H1 (cell line): ENCODE measurements at regions not wholly inside any gene's neighbourhood (a gene's known extent, or its start where the extent isn't known, plus 50 kb on each side); places are given as distances from the start of the nearest gene placed in this dataset.
A peak's percentile ranks its signal among the peaks of the same experiment; 100 is the strongest.

Experiments used
- CTCF ChIA-PET: fragments of 300-600 bp; sonication (Branson Sonifier 250); formaldehyde crosslinking; loops from one replicate; lab custom pipeline; 2021; ENCODE audit not compliant: partially characterized antibody; lab: Charles Lee
- POLR2A ChIA-PET: fragments of 300-600 bp; sonication (Branson Sonifier 250); formaldehyde crosslinking; loops from one replicate; lab custom pipeline; 2021; ENCODE audit warnings: inconsistent platforms; ENCODE audit not compliant: partially characterized antibody; lab: Charles Lee
- DNase-seq, 2 experiments: peaks; one replicate each; pipeline versions ENCODE4 v3.0.0 to v3.0.0-alpha.2; 2010 to 2022; ENCODE audit warnings: low spot score in 2 of 2, low read depth in 1 of 2, mixed read lengths in 1 of 2
- FAIRE-seq: peaks from 2 replicates; lab custom pipeline; 2011; peaks lifted over from hg19 to GRCh38; lab: Jason Lieb, UNC
- H2AFZ ChIP-seq: 2 replicates; pipeline ENCODE4 v1.8.1; 2012; ENCODE audit warnings: low read length, inconsistent platforms
- H2AK5ac ChIP-seq: 2 replicates; pipeline ENCODE4 v1.6.1; 2013; ENCODE audit warnings: low read depth, low read length
- H2BK120ac ChIP-seq: replicated peaks from 2 replicates; pipeline ENCODE3; 2013; ENCODE audit warnings: low read depth, low read length, inconsistent platforms
- H2BK12ac ChIP-seq: 2 replicates; pipeline ENCODE4 v1.6.1; 2013; ENCODE audit warnings: low read depth, low read length
- H2BK15ac ChIP-seq: 2 replicates; pipeline ENCODE4 v1.6.1; 2013; ENCODE audit warnings: low read length
- H2BK20ac ChIP-seq: 2 replicates; pipeline ENCODE4 v1.6.1; 2013; ENCODE audit warnings: low read length
- H2BK5ac ChIP-seq: 2 replicates; pipeline ENCODE4 v1.6.1; 2013; ENCODE audit warnings: low read depth, low read length
- H3K14ac ChIP-seq: 2 replicates; pipeline ENCODE4 v1.6.1; 2013; ENCODE audit warnings: inconsistent platforms; ENCODE audit not compliant: insufficient read length
- H3K18ac ChIP-seq: 2 replicates; pipeline ENCODE4 v1.6.1; 2013; ENCODE audit warnings: low read length; ENCODE audit errors: extremely low read depth
- H3K23ac ChIP-seq: 2 replicates; pipeline ENCODE4 v1.6.1; 2013; ENCODE audit warnings: inconsistent platforms; ENCODE audit not compliant: insufficient read length
- H3K23me2 ChIP-seq: 2 replicates; pipeline ENCODE4 v1.6.1; 2013; ENCODE audit warnings: low read depth, low read length
- H3K27ac ChIP-seq: 2 replicates; pipeline ENCODE4 v1.6.1; 2011; ENCODE audit warnings: low read depth, low read length, inconsistent platforms
- H3K27me3 ChIP-seq, 4 experiments: replicated peaks in 1 of 4; 1 replicate in 1 of 4; 2 replicates in 3 of 4; pipeline versions ENCODE4 v1.6.1 to v1.8.1; 2011 to 2013; ENCODE audit warnings: low read length in 3 of 4, mild to moderate bottlenecking in 3 of 4, inconsistent platforms in 2 of 4, mixed read lengths in 2 of 4, moderate library complexity in 1 of 4; ENCODE audit not compliant: control insufficient read depth in 3 of 4, insufficient read depth in 3 of 4; ENCODE audit errors: extremely low read depth in 1 of 4
- H3K36me3 ChIP-seq, 4 experiments: 2 replicates each; pipeline versions ENCODE4 v1.6.1 to v1.8.1; 2011 to 2013; ENCODE audit warnings: mild to moderate bottlenecking in 4 of 4, low read length in 3 of 4, moderate library complexity in 2 of 4, control low read depth in 1 of 4, inconsistent platforms in 1 of 4; ENCODE audit not compliant: insufficient read depth in 4 of 4, control insufficient read depth in 2 of 4
- H3K4ac ChIP-seq: replicated peaks from 2 replicates; pipeline ENCODE3; 2013; ENCODE audit warnings: low read length, low read depth, mixed read lengths, inconsistent platforms; ENCODE audit not compliant: insufficient read length
- H3K4me1 ChIP-seq, 4 experiments: replicated peaks in 1 of 4; 1 replicate in 1 of 4; 2 replicates in 3 of 4; pipeline versions ENCODE4 v1.6.1 to v1.8.1; 2011 to 2013; ENCODE audit warnings: low read length in 3 of 4, inconsistent platforms in 2 of 4, mixed read lengths in 1 of 4; ENCODE audit not compliant: insufficient read depth in 4 of 4, control insufficient read depth in 3 of 4
- H3K4me2 ChIP-seq, 2 experiments: 2 replicates each; pipeline versions ENCODE4 v1.6.1 to v1.8.1; 2011 to 2013; ENCODE audit warnings: low read depth in 2 of 2, low read length in 2 of 2, control low read depth in 1 of 2, inconsistent platforms in 1 of 2, mild to moderate bottlenecking in 1 of 2; ENCODE audit not compliant: insufficient read depth in 1 of 2
- H3K4me3 ChIP-seq, 4 experiments: fragments of 200-600, 300-600 bp in 1 of 4; sonication (generic), shearing (Covaris generic), sonication (Bioruptor Twin) in 1 of 4; 2 replicates each; pipeline versions ENCODE4 v1.5.1 to v1.8.1; 2011 to 2016; ENCODE audit warnings: low read length in 4 of 4, low read depth in 3 of 4, control low read depth in 2 of 4, inconsistent platforms in 2 of 4, mild to moderate bottlenecking in 2 of 4, mixed read lengths in 1 of 4, moderate library complexity in 1 of 4; ENCODE audit not compliant: insufficient read depth in 2 of 4; ENCODE audit errors: extremely low read depth in 1 of 4
- H3K56ac ChIP-seq: replicated peaks from 2 replicates; pipeline ENCODE3; 2013; ENCODE audit warnings: low read depth, mild to moderate bottlenecking, mixed read lengths, low read length, inconsistent platforms; ENCODE audit not compliant: insufficient read length
- H3K79me1 ChIP-seq: 2 replicates; pipeline ENCODE4 v1.6.1; 2013; ENCODE audit warnings: low read depth, low read length, control low read depth
- H3K79me2 ChIP-seq, 2 experiments: 2 replicates each; pipeline versions ENCODE4 v1.6.1 to v1.8.1; 2012 to 2013; ENCODE audit warnings: low read length in 2 of 2, mild to moderate bottlenecking in 2 of 2, inconsistent platforms in 1 of 2; ENCODE audit not compliant: insufficient read depth in 2 of 2, control insufficient read depth in 1 of 2
- H3K9ac ChIP-seq, 4 experiments: replicated peaks in 1 of 4; 1 replicate in 1 of 4; 2 replicates in 3 of 4; pipeline versions ENCODE4 v1.6.1 to v1.8.1; 2011 to 2013; ENCODE audit warnings: low read depth in 3 of 4, low read length in 3 of 4, control low read depth in 2 of 4, mild to moderate bottlenecking in 2 of 4, moderate library complexity in 2 of 4, inconsistent platforms in 1 of 4; ENCODE audit errors: extremely low read depth in 1 of 4
- H3K9me3 ChIP-seq, 2 experiments: 2 replicates each; pipeline versions ENCODE4 v1.6.1 to v1.8.1; 2012 to 2013; ENCODE audit warnings: mild to moderate bottlenecking in 2 of 2, moderate library complexity in 2 of 2, control low read depth in 1 of 2, inconsistent platforms in 1 of 2, low read depth in 1 of 2, low read length in 1 of 2, mixed read lengths in 1 of 2; ENCODE audit not compliant: insufficient read depth in 2 of 2
- H4K20me1 ChIP-seq, 2 experiments: replicated peaks in 1 of 2; 2 replicates each; pipeline versions ENCODE3 to v1.8.1; 2011 to 2013; ENCODE audit warnings: inconsistent platforms in 2 of 2, low read length in 2 of 2, mild to moderate bottlenecking in 1 of 2; ENCODE audit not compliant: insufficient read depth in 2 of 2, control insufficient read depth in 1 of 2
- H4K5ac ChIP-seq: 2 replicates; pipeline ENCODE4 v1.6.1; 2013; ENCODE audit warnings: low read length, low read depth, mixed read lengths, inconsistent platforms; ENCODE audit not compliant: insufficient read length
- H4K8ac ChIP-seq: 2 replicates; pipeline ENCODE4 v1.8.0; 2013; ENCODE audit warnings: mild to moderate bottlenecking, moderate library complexity, low read length, inconsistent platforms; ENCODE audit not compliant: insufficient read depth; ENCODE audit errors: extremely low read depth
- H4K91ac ChIP-seq: replicated peaks from 2 replicates; pipeline ENCODE3; 2013; ENCODE audit warnings: low read length, mixed read lengths, inconsistent platforms; ENCODE audit not compliant: insufficient read length
- BCL11A ChIP-seq, 2 experiments: IDR thresholded peaks; one replicate each; pipeline ENCODE4 v1.6.1; 2011; ENCODE audit warnings: low read depth in 2 of 2, low read length in 2 of 2, mild to moderate bottlenecking in 2 of 2
- CBX5 ChIP-seq: fragments of 300-800, 300-1000 bp; sonication (generic); IDR thresholded peaks from 2 replicates; pipeline ENCODE4 v1.7.1; 2016; ENCODE audit warnings: antibody characterized with exemption, low read length, low read depth
- EP300 ChIP-seq, 2 experiments: IDR thresholded peaks; 1 replicate in 1 of 2; 2 replicates in 1 of 2; pipeline ENCODE4 v1.6.1; 2011 to 2012; ENCODE audit warnings: low read depth in 2 of 2, low read length in 2 of 2, mild to moderate bottlenecking in 2 of 2, borderline replicate concordance in 1 of 2, inconsistent platforms in 1 of 2, moderate library complexity in 1 of 2
- GTF2F1 ChIP-seq: IDR thresholded peaks from 2 replicates; pipeline ENCODE4 v1.6.1; 2012; ENCODE audit warnings: low read depth, low read length, improper control_type of control experiment, borderline replicate concordance
- HDAC6 ChIP-seq: IDR thresholded peaks from one replicate; pipeline ENCODE4 v1.7.1; 2012; ENCODE audit warnings: low read depth, mild to moderate bottlenecking, inconsistent platforms, low read length, moderate library complexity
- KDM5A ChIP-seq: fragments of 200-600 bp; IDR thresholded peaks from 2 replicates; pipeline ENCODE4 v1.7.1; 2012; ENCODE audit warnings: mild to moderate bottlenecking, low read length, inconsistent platforms, mixed read lengths
- MAFK ChIP-seq: IDR thresholded peaks from 2 replicates; pipeline ENCODE4 v1.6.1; 2012; ENCODE audit warnings: low read depth, mild to moderate bottlenecking, improper control_type of control experiment, low read length
- NRF1 ChIP-seq: IDR thresholded peaks from 2 replicates; pipeline ENCODE4 v1.6.1; 2011; ENCODE audit warnings: mild to moderate bottlenecking, low read depth, low read length, improper control_type of control experiment
- POLR2AphosphoS5 ChIP-seq: IDR thresholded peaks from 2 replicates; pipeline ENCODE4 v1.6.1; 2011; ENCODE audit warnings: low read depth, low read length
- RNF2 ChIP-seq: fragments of 200-900, 300-1000 bp; sonication (generic); IDR thresholded peaks from 2 replicates; pipeline ENCODE4 v1.7.1; 2016; ENCODE audit warnings: borderline replicate concordance, low read depth, mild to moderate bottlenecking, antibody characterized with exemption, low read length; ENCODE audit not compliant: poor library complexity, severe bottlenecking; ENCODE audit errors: missing control alignments
- SIX5 ChIP-seq: IDR thresholded peaks from 2 replicates; pipeline ENCODE4 v1.6.1; 2011; ENCODE audit warnings: mild to moderate bottlenecking, low read depth, low read length
- USF2 ChIP-seq: IDR thresholded peaks from 2 replicates; pipeline ENCODE4 v1.6.1; 2011; ENCODE audit warnings: low read length, improper control_type of control experiment
- YY1 ChIP-seq: IDR thresholded peaks from 2 replicates; pipeline ENCODE4 v1.6.1; 2011; ENCODE audit warnings: low read depth, mild to moderate bottlenecking, low read length
- WGBS, 2 experiments: shearing (Covaris generic) in 1 of 2; methylation state at CpG; one replicate each; pipeline versions ENCODE4 v1.1.6 to v1.1.7; 2013 to 2015; ENCODE audit warnings: low lambda C conversion rate in 2 of 2, mixed read lengths in 2 of 2, inconsistent platforms in 1 of 2, low coverage in 1 of 2, missing lambda C conversion rate in 1 of 2; ENCODE audit not compliant: insufficient replicate concordance in 2 of 2, insufficient coverage in 1 of 2, insufficient read length in 1 of 2; ENCODE audit errors: extremely low coverage in 1 of 2, missing lambda C conversion rate in 1 of 2; 5-methylcytosine and 5-hydroxymethylcytosine counted together

- H3K14ac ChIP-seq = no peak overlapping the region
- no peak overlapping the region for H4K91ac ChIP-seq
- no peak overlapping the region for H3K56ac ChIP-seq
- no peak overlapping the region for H3K18ac ChIP-seq
- no peak overlapping the region for H3K4me3 ChIP-seq
- no peaks in the 10 kb centered on the region for H3K79me2 ChIP-seq
- H3K4ac ChIP-seq = no peak overlapping the region
- H3K27ac ChIP-seq = no peak overlapping the region
- no peak overlapping the region; a peak in 1 of 4 replicates for H3K4me2 ChIP-seq
- ChIA-PET CTCF (no interaction called here), POLR2A (no interaction called here)
- no peak overlapping the region for H2BK5ac ChIP-seq
- H3K23me2 ChIP-seq = peaks cover 4% of the 10 kb centered on the region; the same call in 1 of the 2 replicates
- H2BK120ac ChIP-seq = no peak overlapping the region
- H3K4me1 ChIP-seq = peaks cover 0 to 9% (median 1%) of the 10 kb centered on the region in 4 experiments; a peak in 1 of 7 replicates
- DNase-seq = no peak
- H3K36me3 ChIP-seq = no peaks in the 10 kb centered on the region
- no peak for FAIRE-seq
- no peak overlapping the region for H3K23ac ChIP-seq
- H2BK15ac ChIP-seq = no peak overlapping the region
- 91% methylated on average over 2 of the region's 2 CpGs; no CpG with 5 or more reads in 1 of the 2 experiments for WGBS, 2 experiments
- H4K8ac ChIP-seq = no peak overlapping the region
- no peak overlapping the region for H2BK12ac ChIP-seq
- H4K20me1 ChIP-seq = no peaks in the 10 kb centered on the region
- peak overlapping the region; percentile 5; the same call in 1 of the 2 replicates for H2AFZ ChIP-seq
- no peak overlapping the region for H2BK20ac ChIP-seq
- H3K9me3 ChIP-seq = 0 out of 4 replicates have a peak, but pooled peaks cover 0 to 2% of the 10 kb centered on the region in 2 experiments
- no peaks in the 10 kb centered on the region for H3K79me1 ChIP-seq
- H4K5ac ChIP-seq = no peak overlapping the region
- no peaks in the 10 kb centered on the region for H3K27me3 ChIP-seq
- H3K9ac ChIP-seq = no peak overlapping the region
- H2AK5ac ChIP-seq = no peak overlapping the region
- TF ChIP-seq NRF1 = no peak
- TF ChIP-seq HDAC6 = no peak
- no peak for TF ChIP-seq MAFK
- TF ChIP-seq POLR2AphosphoS5 = no peak
- TF ChIP-seq YY1 = no peak
- TF ChIP-seq BCL11A (IDR thresholded peaks at IDR 0.05; ENCODE audit: low read depth in 2 of 2, low read length in 2 of 2) = no peak
- TF ChIP-seq RNF2 = no peak
- TF ChIP-seq SIX5 = no peak
- TF ChIP-seq GTF2F1 = no peak
- TF ChIP-seq EP300 (IDR thresholded peaks at IDR 0.05; ENCODE audit: borderline replicate concordance in 1 of 2, low read depth in 2 of 2, low read length in 2 of 2) = no peak
- TF ChIP-seq USF2 = no peak
- TF ChIP-seq KDM5A = no peak
- TF ChIP-seq CBX5 = no peak
These were observed 350.1 kb upstream of the NBEA start for GRCh38 chr13:34591900-34592529.
